OCI-LY7 (cell line): ENCODE measurements at regions not wholly inside any gene's neighbourhood (a gene's known extent, or its start where the extent isn't known, plus 50 kb on each side); places are given as distances from the start of the nearest gene placed in this dataset.

Experiments used
- BruUV-seq: library from RNA; stranded (reverse); fragments of 400-500 nt; replicated peaks from 2 replicates; lab custom pipeline; 2021; lab: Mats Ljungman, UMichigan
- CTCF ChIA-PET: fragments of 300-600 bp; sonication (Branson Sonifier 250); formaldehyde crosslinking; loops from one replicate; lab custom pipeline; 2022; ENCODE audit warnings: antibody characterized with exemption; ENCODE audit not compliant: unreplicated experiment; lab: Charles Lee
- POLR2A ChIA-PET: fragments of 300-600 bp; sonication (Branson Sonifier 250); formaldehyde crosslinking; loops from one replicate; lab custom pipeline; 2022; ENCODE audit warnings: antibody characterized with exemption; lab: Charles Lee
- DNase-seq: peaks from one replicate; pipeline ENCODE4 v3.0.0-alpha.2; 2015; ENCODE audit warnings: low spot score
- H2AFZ ChIP-seq: fragments of 200-600 bp; sonication (generic), shearing (Covaris generic); 2 replicates; pipeline ENCODE4 v1.6.1; 2014; ENCODE audit warnings: mild to moderate bottlenecking, antibody characterized with exemption, low read length, moderate library complexity
- H3K27ac ChIP-seq: fragments of 200-600 bp; sonication (generic); 2 replicates; pipeline ENCODE4 v1.5.1; 2014; ENCODE audit warnings: mixed run types, low read depth, mild to moderate bottlenecking, moderate library complexity, low read length, inconsistent platforms; ENCODE audit not compliant: poor library complexity, severe bottlenecking
- H3K36me3 ChIP-seq: fragments of 200-600 bp; sonication (generic); 2 replicates; pipeline ENCODE4 v1.6.1; 2014; ENCODE audit warnings: mild to moderate bottlenecking, antibody characterized with exemption, low read length, moderate library complexity, mixed read lengths; ENCODE audit not compliant: insufficient read depth
- H3K4me1 ChIP-seq: fragments of 200-600 bp; sonication (generic); 2 replicates; pipeline ENCODE4 v1.5.1; 2014; ENCODE audit warnings: mild to moderate bottlenecking, low read length; ENCODE audit not compliant: insufficient read depth, poor library complexity, severe bottlenecking
- H3K4me2 ChIP-seq: fragments of 200-600 bp; sonication (generic); 2 replicates; pipeline ENCODE4 v1.6.1; 2014; ENCODE audit warnings: mild to moderate bottlenecking, low read length
- H3K4me3 ChIP-seq: fragments of 200-600 bp; sonication (generic); 2 replicates; pipeline ENCODE4 v1.5.1; 2014; ENCODE audit warnings: mild to moderate bottlenecking, low read depth, low read length; ENCODE audit not compliant: poor library complexity, severe bottlenecking
- H3K79me2 ChIP-seq: fragments of 200-600 bp; sonication (generic); 2 replicates; pipeline ENCODE4 v1.6.1; 2016; ENCODE audit warnings: low read depth, mild to moderate bottlenecking, low read length, moderate library complexity, mixed read lengths; ENCODE audit not compliant: insufficient read depth
- H3K9me2 ChIP-seq: fragments of 200-600 bp; sonication (generic); 2 replicates; pipeline ENCODE4 v1.6.1; 2016; ENCODE audit warnings: mild to moderate bottlenecking, low read length, mixed read lengths; ENCODE audit not compliant: insufficient read depth
- H3K9me3 ChIP-seq: fragments of 200-600 bp; sonication (generic); 2 replicates; pipeline ENCODE4 v1.6.1; 2014; ENCODE audit warnings: mild to moderate bottlenecking, mixed run types, low read length, mixed read lengths
- H4K20me1 ChIP-seq: fragments of 200-600 bp; sonication (generic); 2 replicates; pipeline ENCODE4 v1.6.1; 2014; ENCODE audit warnings: mild to moderate bottlenecking, antibody characterized with exemption, low read length, moderate library complexity, mixed read lengths; ENCODE audit not compliant: insufficient read depth
- EZH2phosphoT487 ChIP-seq: fragments of 200-600 bp; sonication (generic); IDR thresholded peaks from 2 replicates; pipeline ENCODE4 v1.6.1; 2018; ENCODE audit warnings: low read depth, borderline replicate concordance, mild to moderate bottlenecking, mixed run types, antibody characterized with exemption, low read length, moderate library complexity, mixed read lengths
- intact Hi-C: fragments of 100-400 bp; cut with micrococcal nuclease; formaldehyde crosslinking; loops from one replicate; pipeline ENCODE4 v1.10.0; 2022; ENCODE audit not compliant: unreplicated experiment
- TF ChIP-seq, protein P1 (sequence below): fragments of 200-600 bp; sonication (generic); conservative IDR thresholded peaks from 2 replicates; pipeline ENCODE4 v1.5.1; 2014; ENCODE audit warnings: mild to moderate bottlenecking, antibody characterized with exemption, low read length, moderate library complexity, mixed read lengths

- H3K9me3 ChIP-seq = no peaks in the 10 kb centered on the region
- DNase-seq = no peak
- H3K36me3 ChIP-seq = no peaks in the 10 kb centered on the region
- H2AFZ ChIP-seq = no peak overlapping the region
- BruUV-seq = no TSS peak
- H4K20me1 ChIP-seq = no peaks in the 10 kb centered on the region
- ChIA-PET CTCF (no interaction called here), POLR2A (interaction anchor here (1.0 kb wide), 1 partner anchor 11 kb away, joined by 4 read pairs; no protein-coding TSS in a partner anchor)
- H3K4me3 ChIP-seq = no peak overlapping the region
- no peak for TF ChIP-seq EZH2phosphoT487
- TF ChIP-seq, protein P1, sequence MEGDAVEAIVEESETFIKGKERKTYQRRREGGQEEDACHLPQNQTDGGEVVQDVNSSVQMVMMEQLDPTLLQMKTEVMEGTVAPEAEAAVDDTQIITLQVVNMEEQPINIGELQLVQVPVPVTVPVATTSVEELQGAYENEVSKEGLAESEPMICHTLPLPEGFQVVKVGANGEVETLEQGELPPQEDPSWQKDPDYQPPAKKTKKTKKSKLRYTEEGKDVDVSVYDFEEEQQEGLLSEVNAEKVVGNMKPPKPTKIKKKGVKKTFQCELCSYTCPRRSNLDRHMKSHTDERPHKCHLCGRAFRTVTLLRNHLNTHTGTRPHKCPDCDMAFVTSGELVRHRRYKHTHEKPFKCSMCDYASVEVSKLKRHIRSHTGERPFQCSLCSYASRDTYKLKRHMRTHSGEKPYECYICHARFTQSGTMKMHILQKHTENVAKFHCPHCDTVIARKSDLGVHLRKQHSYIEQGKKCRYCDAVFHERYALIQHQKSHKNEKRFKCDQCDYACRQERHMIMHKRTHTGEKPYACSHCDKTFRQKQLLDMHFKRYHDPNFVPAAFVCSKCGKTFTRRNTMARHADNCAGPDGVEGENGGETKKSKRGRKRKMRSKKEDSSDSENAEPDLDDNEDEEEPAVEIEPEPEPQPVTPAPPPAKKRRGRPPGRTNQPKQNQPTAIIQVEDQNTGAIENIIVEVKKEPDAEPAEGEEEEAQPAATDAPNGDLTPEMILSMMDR = no peak
- no peaks in the 10 kb centered on the region for H3K9me2 ChIP-seq
- H3K79me2 ChIP-seq = no peaks in the 10 kb centered on the region
- intact Hi-C loops = no loop called here
- H3K27ac ChIP-seq = no peak overlapping the region
- H3K4me1 ChIP-seq = no peaks in the 10 kb centered on the region
- H3K4me2 ChIP-seq = no peak overlapping the region
Measured at GRCh38 chr2:104177179-104177578, 676.7 kb upstream of the POU3F3 start.

DNA sequence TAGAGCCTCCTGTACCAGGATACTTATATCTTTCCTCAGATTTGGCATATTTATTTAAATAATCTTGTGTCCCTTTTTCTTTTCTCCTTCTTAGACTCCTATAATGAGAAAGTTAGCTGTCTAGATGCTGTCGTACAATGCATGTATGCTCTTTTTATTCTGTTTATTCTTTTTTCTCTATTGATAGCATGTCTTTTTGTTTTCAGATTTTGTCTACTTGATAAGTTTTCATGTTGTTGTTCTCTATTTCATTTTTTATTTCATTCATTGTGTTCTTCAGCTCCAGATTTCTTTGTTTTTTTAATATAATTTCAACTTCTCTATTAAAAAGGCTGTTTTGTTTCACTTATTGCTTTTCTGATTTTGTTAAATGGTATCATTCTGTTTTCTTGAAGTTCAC is 674.3 kb upstream of the POU3F3 start:
- ChIA-PET CTCF (no interaction called here), POLR2A (interaction anchor here (0.8 kb wide), 1 partner anchor 10 kb away, joined by 3 read pairs; no protein-coding TSS in a partner anchor)
- H3K9me2 ChIP-seq = no peaks in the 10 kb centered on the region
- H3K4me1 ChIP-seq = no peaks in the 10 kb centered on the region
- H3K79me2 ChIP-seq = no peaks in the 10 kb centered on the region
- no peaks in the 10 kb centered on the region for H4K20me1 ChIP-seq
- no peak overlapping the region for H3K4me2 ChIP-seq
- H3K27ac ChIP-seq = no peak overlapping the region
- DNase-seq = no peak
- no TSS peak for BruUV-seq
- H3K36me3 ChIP-seq = no peaks in the 10 kb centered on the region
- intact Hi-C loops = no loop called here
- H3K4me3 ChIP-seq = no peak overlapping the region
- no peak overlapping the region for H2AFZ ChIP-seq
- TF ChIP-seq, protein P1 = no peak
- no peak for TF ChIP-seq EZH2phosphoT487
- H3K9me3 ChIP-seq = no peaks in the 10 kb centered on the region

- Histone ChIP-seq H3K36me3 (no peaks in the 10 kb centered on the region), H3K9me3 (no peaks in the 10 kb centered on the region), H3K4me2 (no peak overlapping the region), H3K79me2 (no peaks in the 10 kb centered on the region), H3K4me3 (no peak overlapping the region), H2AFZ (no peak overlapping the region), H3K27ac (no peak overlapping the region), H4K20me1 (no peaks in the 10 kb centered on the region), H3K9me2 (no peaks in the 10 kb centered on the region), H3K4me1 (no peaks in the 10 kb centered on the region)
- POLR2A ChIA-PET = interaction anchor here (0.6 kb wide), 1 partner anchor 634 kb away, joined by 3 read pairs; no protein-coding TSS in a partner anchor
- BruUV-seq = no TSS peak
- intact Hi-C loops = no loop called here
- DNase-seq = no peak
- CTCF ChIA-PET = no interaction called here
- TF ChIP-seq, protein P1 = no peak
- TF ChIP-seq EZH2phosphoT487 = no peak
Measured at GRCh38 chr2:104200533-104201168, 653.3 kb upstream of the POU3F3 start.
